ENCODE measurements at regions not wholly inside any gene's neighbourhood (a gene's known extent, or its start where the extent isn't known, plus 50 kb on each side); places are given as distances from the start of the nearest gene placed in this dataset.

- Histone ChIP-seq H3K4me1 (ENCODE audit: control insufficient read depth, insufficient read depth, low read length) (no peaks in the 10 kb centered on the region), H3K18ac (ENCODE audit: low read depth, low read length) (no peak overlapping the region), H2BK15ac (ENCODE audit: low read depth, low read length) (no peak overlapping the region), H2BK120ac (ENCODE audit: low read depth, low read length) (no peak overlapping the region), H3K9me1 (ENCODE audit: insufficient read depth, low read length) (no peaks in the 10 kb centered on the region), H2AK9ac (replicated peaks; ENCODE audit: low read depth, low read length, poor library complexity) (no peak overlapping the region), H3K4me3 (ENCODE audit: insufficient read depth, low read depth, low read length) (no peak overlapping the region), H3K14ac (replicated peaks; ENCODE audit: low read depth, low read length) (no peak overlapping the region), H3K36me3 (ENCODE audit: control insufficient read depth, insufficient read depth, low read length) (no peaks in the 10 kb centered on the region), H3K4ac (ENCODE audit: low read depth, low read length) (no peak overlapping the region), H3K27ac (ENCODE audit: insufficient read depth, low read length) (no peak overlapping the region), H3K23ac (ENCODE audit: low read depth, low read length) (no peak overlapping the region), H2AFZ (replicated peaks; ENCODE audit: low read length, poor library complexity) (no peak overlapping the region), H2AK5ac (ENCODE audit: low read depth, low read length) (no peak overlapping the region), H2BK20ac (ENCODE audit: low read depth, low read length) (no peak overlapping the region), H4K20me1 (ENCODE audit: insufficient read depth, low read length) (no peaks in the 10 kb centered on the region), H3K27me3 (ENCODE audit: control insufficient read depth, insufficient read depth, low read length) (no peaks in the 10 kb centered on the region), H3K9ac (ENCODE audit: low read depth, low read length) (no peak overlapping the region), H3K9me3 (ENCODE audit: control insufficient read depth, insufficient read depth, low read length) (no peaks in the 10 kb centered on the region), H3K56ac (ENCODE audit: extremely low read depth, insufficient read depth, low read length) (no peak overlapping the region), H3K4me2 (ENCODE audit: low read depth, low read length) (no peak overlapping the region), H2BK5ac (ENCODE audit: low read depth, low read length, poor library complexity, severe bottlenecking) (no peak overlapping the region), H4K8ac (ENCODE audit: low read depth in 2 of 2, low read length in 2 of 2) (no peak overlapping the region), H4K5ac (ENCODE audit: low read depth, low read length) (no peak overlapping the region), H4K91ac (ENCODE audit: insufficient read depth, low read depth, low read length) (no peak overlapping the region), H3K79me1 (ENCODE audit: low read depth in 1 of 2, low read length in 2 of 2) (no peaks in the 10 kb centered on the region)
- no peak for TF ChIP-seq MXI1 (IDR thresholded peaks at IDR 0.05; ENCODE audit: borderline replicate concordance, low read depth, low read length)
- no peak for TF ChIP-seq CTCF (conservative IDR thresholded peaks at IDR 0.05; ENCODE audit: low read depth, low read length)
- TF ChIP-seq MAZ (IDR thresholded peaks at IDR 0.05; ENCODE audit: borderline replicate concordance, low read depth, low read length), result no peak
- TF ChIP-seq ELK1 (IDR thresholded peaks at IDR 0.05; ENCODE audit: borderline replicate concordance, low read depth, low read length), result no peak
- no peak for TF ChIP-seq BHLHE40 (IDR thresholded peaks at IDR 0.05; ENCODE audit: low read depth, low read length)
- TF ChIP-seq NFE2L2 (IDR thresholded peaks at IDR 0.05; ENCODE audit: low read depth, low read length), result no peak
- TF ChIP-seq POLR2A (IDR thresholded peaks at IDR 0.05; ENCODE audit: low read depth, low read length), result no peak
- TF ChIP-seq, protein P1, sequence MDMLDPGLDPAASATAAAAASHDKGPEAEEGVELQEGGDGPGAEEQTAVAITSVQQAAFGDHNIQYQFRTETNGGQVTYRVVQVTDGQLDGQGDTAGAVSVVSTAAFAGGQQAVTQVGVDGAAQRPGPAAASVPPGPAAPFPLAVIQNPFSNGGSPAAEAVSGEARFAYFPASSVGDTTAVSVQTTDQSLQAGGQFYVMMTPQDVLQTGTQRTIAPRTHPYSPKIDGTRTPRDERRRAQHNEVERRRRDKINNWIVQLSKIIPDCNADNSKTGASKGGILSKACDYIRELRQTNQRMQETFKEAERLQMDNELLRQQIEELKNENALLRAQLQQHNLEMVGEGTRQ (IDR thresholded peaks at IDR 0.05; ENCODE audit: low read depth, low read length), result no peak
- ATAC-seq (ENCODE audit: low read depth) (no peak), DNase-seq (no peak)
- CTCF ChIA-PET, result interaction anchor here (0.7 kb wide), 1 partner anchor 390 kb away, joined by 3 read pairs; no protein-coding TSS in a partner anchor
- no CpG with 5 or more reads among the region's 1 CpG for WGBS, 2 experiments (ENCODE audit: extremely low coverage in 2 of 2, insufficient read length in 1 of 2)
- dilution Hi-C loops (cut with HindIII; ENCODE audit: low sequenced_read_pairs, unreplicated experiment), result no loop called here
- BruUV-seq (replicated peaks), result no TSS peak
- intact Hi-C loops (cut with micrococcal nuclease), result no loop called here
- POLR2A ChIA-PET (ENCODE audit: unreplicated experiment), result no interaction called here
- in situ Hi-C loops (cut with MboI; ENCODE audit: low sequenced_read_pairs), result no loop called here
Measured at GRCh38 chr1:61523229-61523628, 201.7 kb downstream of the TM2D1 start.
